SK-N-SH (cell line): ENCODE measurements at regions not wholly inside any gene's neighbourhood (a gene's known extent, or its start where the extent isn't known, plus 50 kb on each side); places are given as distances from the start of the nearest gene placed in this dataset.

ENCODE experiments used
- CTCF ChIA-PET: fragments of 300-600, 350-600 bp; formaldehyde crosslinking; extraction: SDS; loops from one replicate; lab custom pipeline; 2021; lab: Yijun Ruan, JAX
- POLR2A ChIA-PET: fragments of 350-600 bp; sonication (Branson Sonifier 250); formaldehyde crosslinking; extraction: SDS; loops from one replicate; lab custom pipeline; 2020; ENCODE audit warnings: antibody characterized with exemption, inconsistent platforms; lab: Yijun Ruan, JAX
- DNase-seq: peaks from one replicate; pipeline ENCODE4 v3.0.0; 2012
- H2AFZ ChIP-seq: fragments of 200-600 bp; sonication (generic); 2 replicates; pipeline ENCODE4 v1.8.1; 2016; ENCODE audit warnings: antibody characterized with exemption, mild to moderate bottlenecking, low read depth
- H3F3A ChIP-seq: fragments of 200-600 bp; sonication (generic); replicated peaks from 2 replicates; pipeline ENCODE3; 2016; ENCODE audit warnings: antibody characterized with exemption, mild to moderate bottlenecking; ENCODE audit not compliant: insufficient read depth
- H3K27ac ChIP-seq, 2 experiments: fragments of 200-500 bp in 1 of 2; fragments of 200-600 bp in 1 of 2; sonication (Bioruptor generic) in 1 of 2; sonication (generic), shearing (Covaris generic) in 1 of 2; 2 replicates each; pipeline versions ENCODE4 v1.5.1 to v1.6.1; 2014 to 2016; ENCODE audit warnings: low read depth in 2 of 2, inconsistent platforms in 1 of 2, low read length in 1 of 2, mild to moderate bottlenecking in 1 of 2, mixed read lengths in 1 of 2
- H3K27me3 ChIP-seq: fragments of 200-600 bp; sonication (generic), shearing (Covaris generic); 2 replicates; pipeline ENCODE4 v1.6.1; 2016; ENCODE audit warnings: mixed run types; ENCODE audit not compliant: insufficient read depth
- H3K36me3 ChIP-seq, 2 experiments: fragments of 200-500 bp in 1 of 2; fragments of 200-600 bp in 1 of 2; sonication (Bioruptor generic) in 1 of 2; sonication (generic) in 1 of 2; replicated peaks in 1 of 2; 2 replicates each; pipeline versions ENCODE3 to v1.5.1; 2014 to 2016; ENCODE audit warnings: low read length in 1 of 2, mild to moderate bottlenecking in 1 of 2; ENCODE audit not compliant: insufficient read depth in 2 of 2, control insufficient read depth in 1 of 2
- H3K4me1 ChIP-seq, 2 experiments: fragments of 200-500 bp in 1 of 2; fragments of 200-600 bp in 1 of 2; sonication (Bioruptor generic) in 1 of 2; sonication (generic), shearing (Covaris generic) in 1 of 2; 2 replicates each; pipeline versions ENCODE4 v1.5.1 to v1.6.1; 2014 to 2016; ENCODE audit warnings: low read depth in 1 of 2, low read length in 1 of 2, mixed run types in 1 of 2; ENCODE audit not compliant: insufficient read depth in 2 of 2, control insufficient read depth in 1 of 2
- H3K4me2 ChIP-seq: fragments of 200-600 bp; sonication (generic), shearing (Covaris generic); 2 replicates; pipeline ENCODE4 v1.6.1; 2017; ENCODE audit warnings: mixed run types
- H3K4me3 ChIP-seq, 2 experiments: fragments of 200-500 bp in 1 of 2; fragments of 200-600 bp in 1 of 2; sonication (Bioruptor generic) in 1 of 2; sonication (generic), shearing (Covaris generic) in 1 of 2; 2 replicates each; pipeline versions ENCODE4 v1.5.1 to v1.8.1; 2014 to 2016; ENCODE audit warnings: low read depth in 2 of 2, inconsistent platforms in 1 of 2, low read length in 1 of 2, mild to moderate bottlenecking in 1 of 2, mixed read lengths in 1 of 2, moderate library complexity in 1 of 2
- H3K79me2 ChIP-seq: fragments of 200-600 bp; sonication (generic); 2 replicates; pipeline ENCODE4 v1.8.1; 2017; ENCODE audit warnings: mild to moderate bottlenecking; ENCODE audit not compliant: insufficient read depth
- H3K9ac ChIP-seq: fragments of 200-600 bp; sonication (generic); 2 replicates; pipeline ENCODE4 v1.6.1; 2017; ENCODE audit warnings: mixed run types
- H3K9me2 ChIP-seq: fragments of 200-600 bp; sonication (generic); 2 replicates; pipeline ENCODE4 v1.6.1; 2017; ENCODE audit warnings: mixed run types
- H3K9me3 ChIP-seq: fragments of 200-600 bp; sonication (generic); 2 replicates; pipeline ENCODE4 v1.6.1; 2017; ENCODE audit warnings: mixed run types, mild to moderate bottlenecking, moderate library complexity
- H4K20me1 ChIP-seq: fragments of 200-600 bp; sonication (generic); 2 replicates; pipeline ENCODE4 v1.6.1; 2017; ENCODE audit warnings: mild to moderate bottlenecking, mixed run types; ENCODE audit not compliant: insufficient read depth
- CHD2 ChIP-seq: fragments of 150-350 bp; IDR thresholded peaks from 2 replicates; pipeline ENCODE4 v1.6.1; 2018; ENCODE audit warnings: low read length; ENCODE audit not compliant: partially characterized antibody
- FOXJ3 ChIP-seq: sonication (generic); formaldehyde crosslinking; IDR thresholded peaks from 2 replicates; pipeline ENCODE4 v1.5.1; 2020; ENCODE audit warnings: mild to moderate bottlenecking, missing genetic modification reagents
- GABPA ChIP-seq: IDR thresholded peaks from 2 replicates; pipeline ENCODE4 v1.4.0; 2012; ENCODE audit warnings: low read depth, mild to moderate bottlenecking
- GATA2 ChIP-seq: sonication (generic); formaldehyde crosslinking; IDR thresholded peaks from 2 replicates; pipeline ENCODE4 v1.5.0; 2020; ENCODE audit warnings: mild to moderate bottlenecking, missing genetic modification reagents
- MEF2A ChIP-seq: IDR thresholded peaks from 2 replicates; pipeline ENCODE4 v1.4.0; 2012; ENCODE audit warnings: low read depth, borderline replicate concordance
- NRF1 ChIP-seq: IDR thresholded peaks from 2 replicates; pipeline ENCODE4 v1.6.1; 2012; ENCODE audit warnings: low read depth, mild to moderate bottlenecking, low read length
- PBX3 ChIP-seq: IDR thresholded peaks from 2 replicates; pipeline ENCODE4; 2012
- RCOR1 ChIP-seq: fragments of 150-350 bp; IDR thresholded peaks from 2 replicates; pipeline ENCODE4 v1.6.1; 2017; ENCODE audit warnings: antibody characterized with exemption, low read length
- RFX5 ChIP-seq: IDR thresholded peaks from 2 replicates; pipeline ENCODE4 v1.6.1; 2012; ENCODE audit warnings: mild to moderate bottlenecking, improper control_type of control experiment, low read length
- SMC3 ChIP-seq: IDR thresholded peaks from 2 replicates; pipeline ENCODE4 v1.6.1; 2012; ENCODE audit warnings: low read depth, low read length, improper control_type of control experiment
- YY1 ChIP-seq: IDR thresholded peaks from 2 replicates; pipeline ENCODE4 v1.4.0; 2012; ENCODE audit warnings: low read depth, mild to moderate bottlenecking
- WGBS: methylation state at CpG from one replicate; pipeline ENCODE4 v1.1.6; 2017; ENCODE audit warnings: low lambda C conversion rate; 5-methylcytosine and 5-hydroxymethylcytosine counted together
- TF ChIP-seq, protein P1 (sequence below): fragments of 150-350 bp; IDR thresholded peaks from 2 replicates; pipeline ENCODE4 v1.6.1; 2017; ENCODE audit warnings: antibody characterized with exemption, low read length, low read depth, borderline replicate concordance
- TF ChIP-seq, protein P2 (sequence below): IDR thresholded peaks from 2 replicates; pipeline ENCODE4 v1.4.0; 2012; ENCODE audit warnings: low read depth, borderline replicate concordance
- TF ChIP-seq, protein P3 (sequence below): fragments of 200-600 bp; sonication (generic); IDR thresholded peaks from 2 replicates; pipeline ENCODE4 v1.6.1; 2017; ENCODE audit warnings: antibody characterized with exemption, mild to moderate bottlenecking, moderate library complexity
- TF ChIP-seq, protein P4 (sequence below): IDR thresholded peaks from 2 replicates; pipeline ENCODE4 v1.4.0; 2012; ENCODE audit warnings: low read depth, borderline replicate concordance
- TF ChIP-seq, protein P5 (sequence below): fragments of 150-350 bp; IDR thresholded peaks from 2 replicates; pipeline ENCODE4 v1.6.1; 2016; ENCODE audit warnings: mild to moderate bottlenecking, low read depth, low read length

DNA sequence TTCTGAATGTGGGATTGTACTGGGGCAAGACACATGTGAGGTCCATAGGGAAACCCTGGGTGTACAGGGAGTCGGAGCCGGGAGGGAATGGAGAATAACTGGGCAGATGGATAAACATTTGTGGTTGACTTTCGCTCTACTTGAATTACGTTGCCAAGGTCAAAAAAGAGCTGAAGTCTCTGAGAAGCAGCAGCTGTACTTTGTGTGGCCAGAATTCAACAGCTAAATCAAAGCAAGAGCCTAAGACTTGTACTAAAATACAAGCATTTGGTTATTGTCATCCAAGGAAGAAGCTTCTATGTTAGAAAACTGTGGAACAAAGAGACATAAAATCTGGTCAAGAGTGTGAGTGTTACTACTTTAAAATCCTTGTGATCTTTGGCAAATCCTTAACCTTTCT, 457.2 kb downstream of the ARL4A start:
- ChIA-PET POLR2A (no interaction called here), CTCF (interaction anchor here (1.2 kb wide), 1 partner anchor 12 kb away, joined by 3 read pairs; no protein-coding TSS in a partner anchor)
- no peak overlapping the region for H2AFZ ChIP-seq
- no peaks in the 10 kb centered on the region for H4K20me1 ChIP-seq
- no peaks in the 10 kb centered on the region for H3K27me3 ChIP-seq
- DNase-seq = no peak
- no peaks in the 10 kb centered on the region; a peak in 1 of 4 replicates for H3K4me1 ChIP-seq
- WGBS = 24% methylated on average over 4 of the region's 4 CpGs
- no peak overlapping the region for H3K9ac ChIP-seq
- no peaks in the 10 kb centered on the region for H3K9me3 ChIP-seq
- H3K9me2 ChIP-seq = no peaks in the 10 kb centered on the region
- TF ChIP-seq, protein P1, sequence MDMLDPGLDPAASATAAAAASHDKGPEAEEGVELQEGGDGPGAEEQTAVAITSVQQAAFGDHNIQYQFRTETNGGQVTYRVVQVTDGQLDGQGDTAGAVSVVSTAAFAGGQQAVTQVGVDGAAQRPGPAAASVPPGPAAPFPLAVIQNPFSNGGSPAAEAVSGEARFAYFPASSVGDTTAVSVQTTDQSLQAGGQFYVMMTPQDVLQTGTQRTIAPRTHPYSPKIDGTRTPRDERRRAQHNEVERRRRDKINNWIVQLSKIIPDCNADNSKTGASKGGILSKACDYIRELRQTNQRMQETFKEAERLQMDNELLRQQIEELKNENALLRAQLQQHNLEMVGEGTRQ = no peak
- TF ChIP-seq SMC3 (no peak), GATA2 (no peak), FOXJ3 (CRISPR knock-in tag) (no peak), RCOR1 (no peak), MEF2A (no peak), YY1 (no peak), GABPA (no peak), RFX5 (no peak), PBX3 (no peak), NRF1 (no peak), CHD2 (no peak)
- TF ChIP-seq, protein P2, sequence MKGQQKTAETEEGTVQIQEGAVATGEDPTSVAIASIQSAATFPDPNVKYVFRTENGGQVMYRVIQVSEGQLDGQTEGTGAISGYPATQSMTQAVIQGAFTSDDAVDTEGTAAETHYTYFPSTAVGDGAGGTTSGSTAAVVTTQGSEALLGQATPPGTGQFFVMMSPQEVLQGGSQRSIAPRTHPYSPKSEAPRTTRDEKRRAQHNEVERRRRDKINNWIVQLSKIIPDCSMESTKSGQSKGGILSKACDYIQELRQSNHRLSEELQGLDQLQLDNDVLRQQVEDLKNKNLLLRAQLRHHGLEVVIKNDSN = no peak
- TF ChIP-seq, protein P3, sequence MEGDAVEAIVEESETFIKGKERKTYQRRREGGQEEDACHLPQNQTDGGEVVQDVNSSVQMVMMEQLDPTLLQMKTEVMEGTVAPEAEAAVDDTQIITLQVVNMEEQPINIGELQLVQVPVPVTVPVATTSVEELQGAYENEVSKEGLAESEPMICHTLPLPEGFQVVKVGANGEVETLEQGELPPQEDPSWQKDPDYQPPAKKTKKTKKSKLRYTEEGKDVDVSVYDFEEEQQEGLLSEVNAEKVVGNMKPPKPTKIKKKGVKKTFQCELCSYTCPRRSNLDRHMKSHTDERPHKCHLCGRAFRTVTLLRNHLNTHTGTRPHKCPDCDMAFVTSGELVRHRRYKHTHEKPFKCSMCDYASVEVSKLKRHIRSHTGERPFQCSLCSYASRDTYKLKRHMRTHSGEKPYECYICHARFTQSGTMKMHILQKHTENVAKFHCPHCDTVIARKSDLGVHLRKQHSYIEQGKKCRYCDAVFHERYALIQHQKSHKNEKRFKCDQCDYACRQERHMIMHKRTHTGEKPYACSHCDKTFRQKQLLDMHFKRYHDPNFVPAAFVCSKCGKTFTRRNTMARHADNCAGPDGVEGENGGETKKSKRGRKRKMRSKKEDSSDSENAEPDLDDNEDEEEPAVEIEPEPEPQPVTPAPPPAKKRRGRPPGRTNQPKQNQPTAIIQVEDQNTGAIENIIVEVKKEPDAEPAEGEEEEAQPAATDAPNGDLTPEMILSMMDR = no peak
- TF ChIP-seq, protein P4, sequence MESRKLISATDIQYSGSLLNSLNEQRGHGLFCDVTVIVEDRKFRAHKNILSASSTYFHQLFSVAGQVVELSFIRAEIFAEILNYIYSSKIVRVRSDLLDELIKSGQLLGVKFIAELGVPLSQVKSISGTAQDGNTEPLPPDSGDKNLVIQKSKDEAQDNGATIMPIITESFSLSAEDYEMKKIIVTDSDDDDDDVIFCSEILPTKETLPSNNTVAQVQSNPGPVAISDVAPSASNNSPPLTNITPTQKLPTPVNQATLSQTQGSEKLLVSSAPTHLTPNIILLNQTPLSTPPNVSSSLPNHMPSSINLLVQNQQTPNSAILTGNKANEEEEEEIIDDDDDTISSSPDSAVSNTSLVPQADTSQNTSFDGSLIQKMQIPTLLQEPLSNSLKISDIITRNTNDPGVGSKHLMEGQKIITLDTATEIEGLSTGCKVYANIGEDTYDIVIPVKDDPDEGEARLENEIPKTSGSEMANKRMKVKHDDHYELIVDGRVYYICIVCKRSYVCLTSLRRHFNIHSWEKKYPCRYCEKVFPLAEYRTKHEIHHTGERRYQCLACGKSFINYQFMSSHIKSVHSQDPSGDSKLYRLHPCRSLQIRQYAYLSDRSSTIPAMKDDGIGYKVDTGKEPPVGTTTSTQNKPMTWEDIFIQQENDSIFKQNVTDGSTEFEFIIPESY = no peak
- TF ChIP-seq, protein P5, sequence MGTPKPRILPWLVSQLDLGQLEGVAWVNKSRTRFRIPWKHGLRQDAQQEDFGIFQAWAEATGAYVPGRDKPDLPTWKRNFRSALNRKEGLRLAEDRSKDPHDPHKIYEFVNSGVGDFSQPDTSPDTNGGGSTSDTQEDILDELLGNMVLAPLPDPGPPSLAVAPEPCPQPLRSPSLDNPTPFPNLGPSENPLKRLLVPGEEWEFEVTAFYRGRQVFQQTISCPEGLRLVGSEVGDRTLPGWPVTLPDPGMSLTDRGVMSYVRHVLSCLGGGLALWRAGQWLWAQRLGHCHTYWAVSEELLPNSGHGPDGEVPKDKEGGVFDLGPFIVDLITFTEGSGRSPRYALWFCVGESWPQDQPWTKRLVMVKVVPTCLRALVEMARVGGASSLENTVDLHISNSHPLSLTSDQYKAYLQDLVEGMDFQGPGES = no peak
- TF ChIP-seq, all 33 proteins: peak for 0
- Histone ChIP-seq H3K4me3 (no peak overlapping the region), H3K79me2 (no peaks in the 10 kb centered on the region), H3F3A (no peaks in the 10 kb centered on the region), H3K36me3 (no peaks in the 10 kb centered on the region), H3K4me2 (no peak overlapping the region), H3K27ac (no peak overlapping the region)
